WTC11 (cell line): ENCODE measurements at regions not wholly inside any gene's neighbourhood (a gene's known extent, or its start where the extent isn't known, plus 50 kb on each side); places are given as distances from the start of the nearest gene placed in this dataset.
"Not testable (repeated sequence)": the region's sequence is repeated elsewhere in the genome, so short reads cannot be mapped to it uniquely, and the experiment has no call there.

Source experiments
- ATAC-seq: fragments of 200-7000 bp; cut with Tn5 transposase; 2 replicates; pipeline ENCODE4 v1.10.0; 2021; ENCODE audit warnings: mild to moderate bottlenecking, moderate library complexity
- CTCF ChIA-PET: fragments of 300-600 bp; sonication (Branson Sonifier 250); formaldehyde crosslinking; loops from one replicate; lab custom pipeline; 2021; ENCODE audit warnings: antibody characterized with exemption; lab: Charles Lee
- POLR2A ChIA-PET: fragments of 350-600 bp; sonication (Branson Sonifier 250); formaldehyde crosslinking; loops from one replicate; lab custom pipeline; 2021; ENCODE audit warnings: antibody characterized with exemption; lab: Charles Lee
- DNase-seq: peaks from one replicate; pipeline ENCODE4 v3.0.0; 2021; ENCODE audit warnings: low spot score
- H3K27ac Mint-ChIP-seq: 2 replicates; pipeline ENCODE4 v1.8.0; 2021; ENCODE audit warnings: mixed read lengths
- H3K27me3 Mint-ChIP-seq: 2 replicates; pipeline ENCODE4 v1.8.0; 2021; ENCODE audit warnings: low read depth, mild to moderate bottlenecking, moderate library complexity, mixed read lengths
- H3K36me3 Mint-ChIP-seq: 2 replicates; pipeline ENCODE4 v1.8.0; 2021; ENCODE audit warnings: mixed read lengths
- H3K4me1 Mint-ChIP-seq: 2 replicates; pipeline ENCODE4 v1.8.0; 2022; ENCODE audit warnings: mixed read lengths
- H3K4me3 Mint-ChIP-seq: 2 replicates; pipeline ENCODE4 v1.8.0; 2021; ENCODE audit warnings: mild to moderate bottlenecking, moderate library complexity, mixed read lengths
- H3K9me3 Mint-ChIP-seq: 2 replicates; pipeline ENCODE4 v1.8.0; 2021; ENCODE audit warnings: mixed read lengths
- ARID4B ChIP-seq: sonication (generic); formaldehyde crosslinking; IDR thresholded peaks from 2 replicates; pipeline ENCODE4 v1.8.0; 2023; ENCODE audit warnings: missing genetic modification reagents, mild to moderate bottlenecking, borderline replicate concordance
- ATF2 ChIP-seq: sonication (generic); formaldehyde crosslinking; IDR thresholded peaks from 2 replicates; pipeline ENCODE4 v1.8.1; 2022; ENCODE audit warnings: low read depth, missing genetic modification reagents, borderline replicate concordance
- CDX4 ChIP-seq: fragments of 250-450 bp; sonication (Bioruptor Pico); IDR thresholded peaks from 2 replicates; pipeline ENCODE4 v1.9.0; 2021; ENCODE audit warnings: moderate library complexity, mild to moderate bottlenecking, inconsistent platforms, borderline replicate concordance
- CREB1 ChIP-seq: sonication (generic); formaldehyde crosslinking; IDR thresholded peaks from 2 replicates; pipeline ENCODE4 v1.8.0; 2023; ENCODE audit warnings: mild to moderate bottlenecking, missing genetic modification reagents
- E2F1 ChIP-seq: sonication (generic); formaldehyde crosslinking; IDR thresholded peaks from 2 replicates; pipeline ENCODE4 v1.8.0; 2022; ENCODE audit warnings: mild to moderate bottlenecking, missing genetic modification reagents
- IRF2 ChIP-seq: sonication (generic); formaldehyde crosslinking; IDR thresholded peaks from 2 replicates; pipeline ENCODE4 v1.8.0; 2022; ENCODE audit warnings: low read depth, missing genetic modification reagents, borderline replicate concordance
- KAT7 ChIP-seq: sonication (generic); formaldehyde crosslinking; IDR thresholded peaks from 2 replicates; pipeline ENCODE4 v1.8.1; 2023; ENCODE audit warnings: missing genetic modification reagents, mild to moderate bottlenecking, borderline replicate concordance
- MLX ChIP-seq: sonication (generic); formaldehyde crosslinking; IDR thresholded peaks from 2 replicates; pipeline ENCODE4 v1.8.1; 2023; ENCODE audit warnings: mild to moderate bottlenecking, missing genetic modification reagents, moderate library complexity
- NFATC4 ChIP-seq: fragments of 250-450 bp; sonication (Bioruptor Pico); IDR thresholded peaks from 2 replicates; pipeline ENCODE4 v1.9.0; 2021; ENCODE audit warnings: mild to moderate bottlenecking
- PREB ChIP-seq: sonication (generic); formaldehyde crosslinking; IDR thresholded peaks from 2 replicates; pipeline ENCODE4 v1.8.1; 2022; ENCODE audit warnings: mild to moderate bottlenecking, missing genetic modification reagents, moderate library complexity, borderline replicate concordance
- TEAD1 ChIP-seq: sonication (generic); formaldehyde crosslinking; IDR thresholded peaks from 2 replicates; pipeline ENCODE4 v1.8.0; 2022; ENCODE audit warnings: mild to moderate bottlenecking, missing genetic modification reagents
- TEAD4 ChIP-seq: sonication (generic); formaldehyde crosslinking; IDR thresholded peaks from 2 replicates; pipeline ENCODE4 v1.8.0; 2022; ENCODE audit warnings: mild to moderate bottlenecking, missing genetic modification reagents
- ZNF219 ChIP-seq: sonication (generic); formaldehyde crosslinking; IDR thresholded peaks from 2 replicates; pipeline ENCODE4 v1.8.0; 2023; ENCODE audit warnings: missing genetic modification reagents, mild to moderate bottlenecking, borderline replicate concordance
- ZNF671 ChIP-seq: fragments of 250-450 bp; sonication (Bioruptor Pico); IDR thresholded peaks from 2 replicates; pipeline ENCODE4 v1.8.0; 2021; ENCODE audit warnings: mild to moderate bottlenecking

- TF ChIP-seq KAT7 (no peak), MLX (no peak), ATF2 (CRISPR knock-in tag) (no peak)
These were observed 159.1 kb upstream of the NANOGP8 start (continued) for GRCh38 chr15:35244227-35244626.

GRCh38 chr15:35243758-35244157 is 158.7 kb upstream of the NANOGP8 start:
- H3K4me3 Mint-ChIP-seq, result no peak overlapping the region
- ATAC-seq, result no peak
- no peak for TF ChIP-seq E2F1 (CRISPR knock-in tag)
- TF ChIP-seq TEAD4, result no peak
- TF ChIP-seq ZNF671 (CRISPR knock-in tag), result no peak
- TF ChIP-seq, all 79 proteins: peak for 0
- Mint-ChIP-seq H3K9me3 (no peaks in the 10 kb centered on the region), H3K4me1 (peaks cover 50% of the 10 kb centered on the region), H3K27ac (peak overlapping the region; percentile 100), H3K27me3 (no peaks in the 10 kb centered on the region), H3K36me3 (no peaks in the 10 kb centered on the region)
- ChIA-PET CTCF (interaction anchor here (1.3 kb wide), 1 partner anchor 201 kb away, joined by 3 read pairs; no protein-coding TSS in a partner anchor), POLR2A (no interaction called here)
- DNase-seq, result no peak

- ATAC-seq, DNase-seq, H3K9me3 Mint-ChIP-seq, H3K4me3 Mint-ChIP-seq, H3K27ac Mint-ChIP-seq, POLR2A ChIA-PET, H3K27me3 Mint-ChIP-seq, CTCF ChIA-PET: not testable (repeated sequence)
- H3K36me3 Mint-ChIP-seq, result peaks cover 18% of the 10 kb centered on the region
- H3K4me1 Mint-ChIP-seq, result peaks cover 36% of the 10 kb centered on the region
These were observed 154.6 kb upstream of the NANOGP8 start for GRCh38 chr15:35239693-35240092.

- Mint-ChIP-seq H3K27ac (peak overlapping the region; percentile 99), H3K9me3 (peaks cover 13% of the 10 kb centered on the region), H3K4me1 (peaks cover 30% of the 10 kb centered on the region), H3K36me3 (peaks cover 24% of the 10 kb centered on the region)
- POLR2A ChIA-PET, H3K27me3 Mint-ChIP-seq, H3K4me3 Mint-ChIP-seq: not testable (repeated sequence)
- DNase-seq (peak; percentile 36), ATAC-seq (peak; percentile 80)
- CTCF ChIA-PET, result interaction anchor here (0.8 kb wide), 1 partner anchor 51 kb away, joined by 3 read pairs; no protein-coding TSS in a partner anchor
- peak; percentile 54; the same call in 1 of the 2 replicates for TF ChIP-seq TEAD1 (CRISPR knock-in tag)
These were observed 153.4 kb upstream of the NANOGP8 start for GRCh38 chr15:35238448-35238847.

- Mint-ChIP-seq H3K4me3 (no peak overlapping the region), H3K27me3 (peaks cover 3% of the 10 kb centered on the region), H3K27ac (no peak overlapping the region), H3K4me1 (0 out of 2 replicates have a peak, but pooled peaks cover 3% of the 10 kb centered on the region), H3K36me3 (peaks cover 50% of the 10 kb centered on the region), H3K9me3 (peaks cover 61% of the 10 kb centered on the region)
- no peak for DNase-seq
- ChIA-PET POLR2A (no interaction called here), CTCF (no interaction called here)
- no peak for ATAC-seq
- no peak for TF ChIP-seq ZNF219
- no peak for TF ChIP-seq CDX4 (CRISPR knock-in tag)
- no peak for TF ChIP-seq CREB1 (CRISPR knock-in tag)
- TF ChIP-seq ATF2 (CRISPR knock-in tag), result no peak
- TF ChIP-seq ARID4B (CRISPR knock-in tag), result no peak
- no peak for TF ChIP-seq NFATC4
- no peak for TF ChIP-seq PREB (CRISPR knock-in tag)
- TF ChIP-seq IRF2, result no peak
- TF ChIP-seq KAT7, result no peak
These were observed 144.0 kb upstream of the NANOGP8 start for GRCh38 chr15:35229085-35229484.
